Ovary (tissue), 1 donor: ENCODE measurements at regions not wholly inside any gene's neighbourhood (a gene's known extent, or its start where the extent isn't known, plus 50 kb on each side); places are given as distances from the start of the nearest gene placed in this dataset.

ENCODE experiments used
- EP300 ChIP-seq: sonication (generic); formaldehyde crosslinking; IDR thresholded peaks from one replicate; pipeline ENCODE4 v1.6.1; 2017; ENCODE audit warnings: antibody characterized with exemption
- POLR2A ChIP-seq: fragments of 450-650 bp; IDR thresholded peaks from one replicate; pipeline ENCODE4 v1.6.1; 2017; ENCODE audit warnings: antibody characterized with exemption, mild to moderate bottlenecking, moderate library complexity

GRCh38 chr10:33801705-33802104 lies 467.2 kb upstream of the NRP1 start:
- TF ChIP-seq EP300 (no peak), POLR2A (no peak)
